A204.1 (cell line): ENCODE measurements at regions not wholly inside any gene's neighbourhood (a gene's known extent, or its start where the extent isn't known, plus 50 kb on each side); places are given as distances from the start of the nearest gene placed in this dataset.

Source experiments
- FAIRE-seq: peaks from 2 replicates; lab custom pipeline; 2012; peaks lifted over from hg19 to GRCh38; lab: Jason Lieb, UNC

DNA sequence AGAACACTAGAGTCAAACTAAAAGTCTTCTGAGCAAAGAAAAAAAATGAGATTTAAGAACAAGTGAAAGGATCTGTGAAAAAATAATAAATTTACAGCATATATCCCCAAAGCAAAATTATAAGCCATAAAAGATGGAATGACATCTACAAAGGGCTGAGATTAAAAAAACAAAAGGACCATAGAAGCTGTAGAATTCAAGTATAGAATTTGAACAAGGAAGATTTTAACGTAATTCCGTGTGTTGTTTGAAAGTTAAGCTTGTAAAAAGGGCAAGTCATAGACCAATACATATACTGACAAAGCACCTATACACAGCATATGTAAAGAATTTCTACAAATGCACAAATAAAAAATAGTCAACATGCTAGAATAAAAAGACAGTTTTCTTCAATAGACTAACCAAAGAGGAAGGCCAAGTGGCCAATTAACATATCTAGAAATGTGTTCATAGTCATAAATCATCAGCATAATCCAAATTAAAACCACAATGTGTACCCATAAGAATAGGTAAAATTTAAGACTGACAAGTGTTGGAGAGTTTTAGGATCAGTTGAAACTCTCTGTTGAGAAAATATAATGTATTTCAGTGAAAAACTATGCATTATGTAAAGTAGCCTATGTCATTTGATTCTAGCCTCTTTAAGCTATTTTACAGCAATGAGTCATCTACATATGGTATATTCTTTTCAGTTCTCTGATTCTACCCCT, 674.9 kb downstream of the OLFM4 start:
- FAIRE-seq, result no peak

DNA sequence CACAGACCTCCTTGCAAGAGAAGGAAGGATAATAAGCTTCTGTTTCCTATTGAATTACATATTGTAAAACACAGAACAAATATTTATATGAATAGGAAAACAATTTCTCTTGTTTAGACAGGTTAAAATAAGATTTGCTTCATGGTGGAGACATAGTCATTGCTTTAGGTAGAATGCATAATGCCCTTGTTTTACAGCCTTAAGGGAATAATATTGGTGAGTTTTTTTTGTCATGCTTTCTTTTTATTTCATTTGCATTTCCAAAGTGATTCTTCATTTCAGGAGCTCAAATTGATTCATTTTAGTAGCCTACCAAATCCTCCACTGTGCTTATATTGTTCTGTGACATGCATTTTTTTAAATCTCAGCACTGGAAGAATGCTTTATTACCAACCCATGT, 690.7 kb downstream of the OLFM4 start:
- no peak for FAIRE-seq

GRCh38 chr13:53732664-53733063, 704.1 kb downstream of the OLFM4 start:
- no peak for FAIRE-seq

DNA sequence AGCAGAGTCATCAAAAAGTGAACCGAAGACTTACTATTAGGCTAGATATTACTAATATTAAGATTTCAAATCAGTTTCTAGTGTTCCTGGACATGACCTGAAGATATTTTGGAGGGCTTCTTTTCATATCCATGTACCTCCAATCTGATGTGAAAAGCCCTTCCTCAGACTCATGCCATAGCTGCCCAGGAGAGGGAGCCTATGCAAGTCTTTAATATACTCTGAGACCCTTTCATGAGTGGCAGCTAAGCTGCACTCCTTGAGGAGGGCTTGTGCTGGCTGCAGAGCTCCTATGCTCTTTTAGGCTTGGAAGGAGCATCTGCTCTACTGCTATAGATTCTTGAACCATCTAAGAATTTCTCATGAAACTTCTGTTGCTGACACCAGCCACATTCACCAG, 715.3 kb downstream of the OLFM4 start:
- no peak for FAIRE-seq

DNA sequence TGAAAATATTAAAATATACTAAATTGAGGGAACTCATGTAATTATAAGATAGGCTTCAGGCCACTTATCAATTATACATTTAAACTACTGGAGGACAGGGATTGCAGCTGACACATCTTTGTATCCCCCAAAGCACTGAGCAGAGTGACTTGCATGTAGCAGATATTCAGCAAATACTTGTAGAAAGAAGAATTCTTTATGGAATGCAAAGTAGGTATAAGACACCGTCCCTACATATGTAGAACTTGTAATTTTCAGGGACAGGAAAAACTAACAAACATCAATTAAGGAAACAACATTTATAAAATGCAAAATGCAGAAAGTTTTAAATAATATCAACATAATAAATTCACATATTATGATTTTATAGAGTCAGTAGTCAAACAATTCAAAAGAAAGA, 719.2 kb downstream of the OLFM4 start:
- FAIRE-seq, result no peak

GRCh38 chr13:53749306-53749705, 720.7 kb downstream of the OLFM4 start:
- no peak for FAIRE-seq

- FAIRE-seq, result no peak
These were observed 730.4 kb downstream of the OLFM4 start for GRCh38 chr13:53759016-53759415.

- no peak for FAIRE-seq
These were observed 747.2 kb downstream of the OLFM4 start for GRCh38 chr13:53775807-53776206.

DNA sequence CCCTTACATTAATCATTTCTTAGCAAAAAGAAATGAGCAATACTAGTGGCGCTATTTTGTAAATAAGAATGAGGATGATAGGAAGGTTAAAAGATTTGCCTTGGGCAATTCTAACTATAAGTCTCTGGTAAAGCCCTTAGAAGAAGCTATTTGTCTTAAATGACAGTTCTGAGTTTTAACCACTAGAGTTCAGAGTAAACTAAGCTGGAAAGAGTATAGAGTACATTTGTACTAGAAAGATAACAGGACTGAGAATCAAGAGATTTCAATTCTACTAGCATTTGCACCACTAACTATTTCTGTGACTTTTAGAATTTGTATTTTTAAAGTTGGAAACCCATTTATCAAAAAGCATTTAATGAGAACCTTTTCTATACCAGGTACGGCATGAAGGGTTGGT, 750.3 kb downstream of the OLFM4 start:
- FAIRE-seq, result peak; percentile 53

GRCh38 chr13:53781941-53782340, 753.3 kb downstream of the OLFM4 start:
- FAIRE-seq, result no peak

GRCh38 chr13:53782488-53782961, 753.9 kb downstream of the OLFM4 start:
- peak; percentile 90 for FAIRE-seq

- FAIRE-seq, result no peak
These were observed 754.9 kb downstream of the OLFM4 start for GRCh38 chr13:53783471-53783870.

- FAIRE-seq, result no peak
These were observed 759.7 kb downstream of the OLFM4 start for GRCh38 chr13:53788286-53788685.

GRCh38 chr13:53800011-53800410, 771.4 kb downstream of the OLFM4 start:
- no peak for FAIRE-seq

DNA sequence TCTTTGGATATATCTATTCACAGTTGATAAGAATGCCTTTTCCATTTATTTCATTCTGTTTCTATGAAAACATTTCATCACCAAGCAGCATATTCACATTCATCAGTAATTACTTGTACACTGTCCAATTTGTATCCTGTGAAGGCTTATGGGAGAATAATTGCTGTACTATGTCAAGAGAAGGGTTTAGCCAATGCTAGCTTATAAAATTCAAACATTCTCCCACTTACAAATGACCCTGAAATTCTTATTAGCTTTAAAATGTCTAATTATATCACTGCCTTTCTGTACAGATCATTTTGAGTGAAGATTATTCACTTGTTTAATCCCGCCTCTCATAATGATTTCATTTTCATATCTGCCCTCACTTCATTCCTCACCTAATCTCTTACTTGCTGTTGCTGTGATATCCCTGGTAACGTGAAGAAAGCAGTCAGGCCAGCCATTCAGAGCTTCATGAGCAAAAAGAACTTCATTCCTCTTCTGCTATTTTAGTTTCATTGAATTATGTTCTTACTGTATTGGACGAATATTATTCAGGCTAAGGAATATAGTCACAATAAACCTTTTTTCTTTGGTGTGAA, 778.7 kb downstream of the OLFM4 start:
- FAIRE-seq, result no peak

GRCh38 chr13:53821632-53822031, 793.0 kb downstream of the OLFM4 start:
- no peak for FAIRE-seq

- no peak for FAIRE-seq
These were observed 793.5 kb downstream of the OLFM4 start for GRCh38 chr13:53822136-53822535.

- no peak for FAIRE-seq
These were observed 810.8 kb downstream of the OLFM4 start for GRCh38 chr13:53839461-53839860.

DNA sequence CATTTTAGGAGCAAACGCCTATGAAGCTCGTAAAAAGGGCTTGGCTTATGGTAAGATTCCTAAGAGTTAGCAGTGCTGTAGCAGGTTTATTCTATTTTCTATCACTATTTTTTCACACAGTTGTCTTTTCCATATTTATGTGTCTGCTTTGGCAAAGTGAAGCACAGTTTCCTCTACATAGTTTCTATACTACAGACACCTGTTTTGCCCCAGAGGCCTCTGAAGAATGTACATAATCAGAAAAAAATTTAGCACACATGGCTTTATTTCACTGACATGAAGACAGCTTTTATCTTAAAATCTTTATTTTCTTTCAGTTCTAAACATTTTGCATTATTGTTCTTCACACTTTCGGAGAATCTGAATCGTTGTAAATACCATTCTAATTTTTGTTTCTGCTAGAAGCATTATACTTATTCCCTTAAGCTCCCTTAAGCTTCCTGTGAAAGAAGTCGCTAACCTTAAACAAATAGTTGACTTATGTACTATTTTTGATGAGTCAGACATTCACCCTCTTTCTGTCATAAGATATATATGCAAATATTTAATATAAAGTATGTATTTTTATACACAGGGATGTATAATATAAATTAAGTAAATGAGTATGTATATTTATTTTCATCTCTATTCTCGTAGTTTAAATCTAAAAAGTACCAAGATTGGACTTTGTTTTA, 816.0 kb downstream of the OLFM4 start:
- FAIRE-seq, result no peak

DNA sequence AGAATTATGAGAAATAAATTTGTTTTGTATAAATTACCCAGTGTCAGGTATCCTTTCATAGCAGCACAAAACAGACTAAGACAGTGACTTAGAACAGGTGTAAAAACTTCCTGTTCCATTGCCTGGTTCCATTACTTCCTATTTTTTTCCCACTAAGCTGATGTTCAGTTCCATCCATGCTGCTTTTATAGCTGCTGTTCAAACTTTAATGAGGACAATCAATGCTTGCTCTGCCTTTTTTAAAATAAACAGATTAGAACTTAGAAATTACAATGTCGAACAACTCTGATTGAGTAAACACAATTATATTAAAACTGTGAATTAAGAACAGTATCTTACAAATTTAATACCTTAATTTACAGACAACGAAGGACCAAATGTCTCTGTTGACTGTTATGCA, 818.9 kb downstream of the OLFM4 start:
- FAIRE-seq, result no peak

DNA sequence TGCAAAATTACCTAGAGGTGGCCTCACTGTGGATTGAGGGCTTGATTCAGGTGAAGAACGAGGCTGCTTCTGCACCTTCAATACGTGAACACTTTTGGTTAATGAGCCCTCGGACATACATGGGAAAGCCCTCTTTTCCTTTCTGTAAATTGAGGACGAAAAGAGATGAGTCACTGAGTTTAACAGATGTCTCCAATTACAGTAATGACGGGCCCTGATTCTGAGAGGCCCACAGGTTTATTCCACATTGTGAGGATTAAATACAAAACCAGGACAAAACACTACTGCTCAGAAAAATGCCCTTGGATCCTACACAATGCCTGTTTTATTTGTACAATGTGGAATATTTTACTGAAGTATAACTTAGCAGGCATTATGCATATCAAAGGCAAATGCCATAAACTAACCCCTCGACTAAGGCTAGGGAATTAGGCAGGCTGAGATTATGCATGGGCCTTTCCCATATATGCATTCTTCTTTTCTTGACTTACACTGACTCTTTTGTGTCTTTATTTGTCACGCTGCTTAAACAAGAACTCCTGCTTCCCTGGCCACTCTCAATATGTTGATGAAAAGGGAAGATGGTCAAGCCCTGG, 819.9 kb downstream of the OLFM4 start:
- no peak for FAIRE-seq

DNA sequence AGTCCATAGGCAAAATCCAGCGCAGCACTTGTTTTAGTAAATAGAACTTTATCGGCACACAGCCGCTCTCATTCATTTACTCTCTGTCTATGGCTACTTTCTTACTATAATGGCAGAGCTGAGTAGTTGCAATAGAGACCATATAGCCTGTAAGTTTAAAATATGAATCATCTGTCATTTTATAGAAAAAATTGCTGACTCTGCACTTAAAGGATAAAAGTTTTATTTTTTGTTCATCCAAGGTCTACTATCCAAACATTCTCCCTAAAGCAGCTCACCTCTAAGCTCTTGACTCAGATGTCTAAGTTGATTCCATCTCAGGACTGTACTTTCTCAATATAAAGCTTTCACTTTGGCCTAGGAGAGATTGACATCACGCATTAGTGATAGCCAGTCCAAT, 825.7 kb downstream of the OLFM4 start:
- no peak for FAIRE-seq

- FAIRE-seq, result no peak
These were observed 828.1 kb downstream of the OLFM4 start for GRCh38 chr13:53856573-53857195.
